Muscle of leg (tissue), 3 donors: ENCODE measurements at regions not wholly inside any gene's neighbourhood (a gene's known extent, or its start where the extent isn't known, plus 50 kb on each side); places are given as distances from the start of the nearest gene placed in this dataset.

ENCODE experiments used
- DNase-seq: peaks from one replicate; pipeline ENCODE4 v3.0.0; 2013
- H3K27ac ChIP-seq: one replicate; pipeline ENCODE4 v1.5.1; 2013; ENCODE audit warnings: mild to moderate bottlenecking, low read length, control low read depth
- H3K27me3 ChIP-seq: one replicate; pipeline ENCODE4 v1.6.1; 2013; ENCODE audit warnings: low read length; ENCODE audit not compliant: control insufficient read depth, insufficient read depth
- H3K36me3 ChIP-seq: one replicate; pipeline ENCODE4 v1.6.1; 2013; ENCODE audit warnings: low read length; ENCODE audit not compliant: control insufficient read depth, insufficient read depth
- H3K4me1 ChIP-seq: one replicate; pipeline ENCODE4 v1.6.1; 2013; ENCODE audit warnings: low read length; ENCODE audit not compliant: control insufficient read depth, insufficient read depth
- H3K4me3 ChIP-seq: one replicate; pipeline ENCODE4 v1.5.1; 2013; ENCODE audit warnings: low read length, control low read depth
- H3K9me3 ChIP-seq: replicated peaks from 2 replicates; pipeline ENCODE4 v1.6.1; 2013; ENCODE audit warnings: low read depth, low read length; ENCODE audit not compliant: control insufficient read depth
- WGBS: methylation state at CpG from one replicate; pipeline ENCODE4 v1.1.5; 2013; ENCODE audit warnings: missing lambda C conversion rate; ENCODE audit not compliant: insufficient coverage; 5-methylcytosine and 5-hydroxymethylcytosine counted together

GRCh38 chr20:43255877-43256276 is 66.2 kb upstream of the PTPRT start:
- Histone ChIP-seq H3K9me3 (no peaks in the 10 kb centered on the region), H3K4me1 (no peaks in the 10 kb centered on the region), H3K27me3 (no peaks in the 10 kb centered on the region), H3K27ac (no peak overlapping the region), H3K36me3 (no peaks in the 10 kb centered on the region), H3K4me3 (no peak overlapping the region)
- DNase-seq, result no peak
- WGBS, result 95% methylated on average over 3 of the region's 7 CpGs

GRCh38 chr20:43252761-43253160 is 63.1 kb upstream of the PTPRT start:
- H3K27ac ChIP-seq, result no peak overlapping the region
- WGBS, result 43% methylated on average over 3 of the region's 4 CpGs
- no peaks in the 10 kb centered on the region for H3K9me3 ChIP-seq
- DNase-seq, result peak; percentile 13
- H3K4me1 ChIP-seq, result no peaks in the 10 kb centered on the region
- H3K36me3 ChIP-seq, result no peaks in the 10 kb centered on the region
- no peak overlapping the region for H3K4me3 ChIP-seq
- H3K27me3 ChIP-seq, result no peaks in the 10 kb centered on the region

- Histone ChIP-seq H3K27ac (no peak overlapping the region), H3K4me1 (no peaks in the 10 kb centered on the region), H3K36me3 (no peaks in the 10 kb centered on the region), H3K27me3 (no peaks in the 10 kb centered on the region), H3K9me3 (no peaks in the 10 kb centered on the region), H3K4me3 (no peak overlapping the region)
- WGBS, result no CpG with 5 or more reads among the region's 2 CpGs
- DNase-seq, result no peak
Measured at GRCh38 chr20:43248341-43248740, 58.6 kb upstream of the PTPRT start.

DNA sequence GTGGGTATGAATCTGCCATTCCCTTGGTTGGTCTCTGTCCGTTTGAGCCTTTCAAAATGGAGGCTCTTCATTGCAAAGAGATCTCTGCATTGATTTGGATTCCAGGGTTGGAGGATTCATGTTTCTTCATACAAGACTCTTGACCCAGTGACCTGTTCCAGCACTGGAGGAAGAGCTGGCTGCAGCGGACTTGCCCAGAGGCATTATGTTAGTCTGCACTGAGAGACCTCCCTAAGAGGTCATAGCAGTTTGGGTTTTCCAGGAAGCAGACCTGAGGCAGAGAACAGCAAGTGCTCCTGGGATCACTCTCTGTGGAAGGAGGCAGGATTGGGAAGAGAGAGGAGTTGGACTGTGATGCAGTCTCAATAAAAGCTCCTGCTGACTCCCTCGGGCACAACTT is 57.7 kb upstream of the PTPRT start:
- Histone ChIP-seq H3K9me3 (no peaks in the 10 kb centered on the region), H3K36me3 (no peaks in the 10 kb centered on the region), H3K4me3 (no peak overlapping the region), H3K4me1 (no peaks in the 10 kb centered on the region), H3K27me3 (no peaks in the 10 kb centered on the region), H3K27ac (no peak overlapping the region)
- DNase-seq, result no peak
- 100% methylated on average over 1 of the region's 3 CpGs for WGBS

DNA sequence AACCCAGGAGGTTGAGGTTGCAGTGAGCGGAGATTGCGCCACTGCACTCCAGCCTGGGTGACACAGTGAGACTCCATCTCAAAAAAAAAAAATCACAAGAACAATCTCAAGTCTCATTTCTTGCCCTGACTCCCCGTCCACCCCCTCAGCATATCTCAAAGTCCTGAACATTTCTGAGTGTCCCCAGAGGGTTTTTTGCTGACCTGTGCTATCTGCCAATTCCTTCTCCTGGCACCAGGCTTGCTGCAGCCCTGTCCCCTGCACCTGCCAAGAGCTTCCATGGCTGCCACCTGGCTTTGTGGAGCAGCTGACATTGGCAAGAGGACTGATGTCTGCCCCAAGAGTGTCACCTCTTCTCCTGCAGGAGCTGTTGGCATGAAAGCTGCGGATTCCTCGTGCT is 54.9 kb upstream of the PTPRT start:
- Histone ChIP-seq H3K36me3 (no peaks in the 10 kb centered on the region), H3K27ac (no peak overlapping the region), H3K9me3 (no peaks in the 10 kb centered on the region), H3K4me1 (no peaks in the 10 kb centered on the region), H3K27me3 (no peaks in the 10 kb centered on the region), H3K4me3 (no peak overlapping the region)
- no peak for DNase-seq
- 79% methylated on average over 5 of the region's 5 CpGs for WGBS

DNA sequence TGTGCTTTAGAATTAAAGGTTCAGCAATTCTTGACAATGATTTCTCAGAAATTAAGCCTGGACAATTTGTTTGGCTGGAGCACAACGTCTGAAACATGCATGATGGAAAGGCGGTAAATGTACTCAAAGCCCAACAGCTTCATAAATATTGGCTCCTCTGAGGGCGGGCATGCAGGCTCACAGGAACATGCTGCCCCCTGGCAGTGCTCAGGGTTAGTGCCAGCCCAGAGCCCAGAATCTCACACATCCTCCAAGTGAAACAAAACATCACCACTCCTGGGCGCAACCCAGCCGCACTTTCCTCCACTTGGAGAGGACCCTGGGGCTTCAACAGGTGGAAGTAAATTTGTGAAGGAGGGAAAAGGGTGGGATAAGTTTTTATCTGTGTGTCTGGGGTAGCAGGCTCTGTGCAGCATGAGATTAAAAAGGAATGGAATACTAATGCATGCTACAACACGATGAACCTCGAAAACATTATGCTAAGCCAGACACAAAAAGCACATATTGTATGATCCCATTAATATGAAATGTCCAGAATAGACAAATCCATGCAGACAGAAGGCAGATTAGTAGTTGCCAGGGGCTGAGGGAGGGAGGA is 54.1 kb upstream of the PTPRT start:
- 33% methylated on average over 4 of the region's 7 CpGs for WGBS
- Histone ChIP-seq H3K27me3 (no peaks in the 10 kb centered on the region), H3K4me3 (no peak overlapping the region), H3K27ac (no peak overlapping the region), H3K9me3 (no peaks in the 10 kb centered on the region), H3K36me3 (no peaks in the 10 kb centered on the region), H3K4me1 (no peaks in the 10 kb centered on the region)
- DNase-seq, result no peak

DNA sequence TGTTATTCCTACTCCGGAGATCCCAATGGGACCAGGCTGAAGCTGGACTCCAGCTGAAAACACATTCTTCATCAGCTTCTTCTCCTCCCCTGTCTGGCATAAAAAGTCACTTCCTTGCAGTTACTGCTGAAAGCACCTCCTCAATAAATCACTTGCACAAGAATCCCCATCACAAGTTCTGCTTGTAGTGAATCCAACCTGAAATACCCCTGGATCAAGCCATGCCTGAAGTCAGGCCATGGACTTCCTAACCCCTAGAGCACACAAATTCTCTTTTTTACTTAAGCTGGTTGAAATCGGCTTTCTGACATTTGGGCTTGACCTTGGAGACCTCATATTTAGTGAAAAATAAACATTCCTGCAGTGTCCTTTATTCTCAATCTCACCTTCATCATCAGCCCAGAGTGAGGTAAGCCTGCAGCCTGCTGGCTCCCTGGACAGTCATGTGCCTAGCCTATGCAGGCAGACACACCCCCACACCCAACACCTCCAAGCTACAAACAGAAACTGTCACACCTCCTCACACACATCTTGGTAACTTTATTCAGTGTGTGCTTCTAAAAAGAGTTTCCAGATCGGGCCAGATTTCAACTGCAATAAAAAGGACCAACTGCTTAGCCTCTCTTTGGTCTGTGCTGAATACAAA is 51.5 kb upstream of the PTPRT start:
- WGBS, result 63% methylated on average over 1 of the region's 3 CpGs
- no peak overlapping the region for H3K4me3 ChIP-seq
- H3K27me3 ChIP-seq, result peaks cover 3% of the 10 kb centered on the region

More for the DNA sequence above, 51.5 kb upstream of the PTPRT start:
- Histone ChIP-seq H3K4me1 (no peaks in the 10 kb centered on the region), H3K36me3 (no peaks in the 10 kb centered on the region), H3K9me3 (no peaks in the 10 kb centered on the region), H3K27ac (no peak overlapping the region)
- no peak for DNase-seq
